CD4-positive, alpha-beta memory T cell (primary cell): ENCODE measurements at regions not wholly inside any gene's neighbourhood (a gene's known extent, or its start where the extent isn't known, plus 50 kb on each side); places are given as distances from the start of the nearest gene placed in this dataset.

Experiments used
- CTCF ChIA-PET: fragments of 350-600 bp; sonication (Branson Sonifier 250); formaldehyde crosslinking; loops from one replicate; lab custom pipeline; 2021; ENCODE audit warnings: inconsistent platforms; ENCODE audit not compliant: partially characterized antibody; lab: Charles Lee
- POLR2A ChIA-PET: fragments of 350-600 bp; sonication (Branson Sonifier 250); formaldehyde crosslinking; loops from one replicate; lab custom pipeline; 2021; ENCODE audit not compliant: partially characterized antibody; lab: Charles Lee
- DNase-seq, 5 donors: peaks; one replicate each; pipeline versions ENCODE4 v3.0.0 to v3.0.0-alpha.2; 2020 to 2022; ENCODE audit warnings: mixed read lengths in 1 of 5
- H3K27ac ChIP-seq: one replicate; pipeline ENCODE4 v1.7.0; 2013; ENCODE audit warnings: low read depth, low read length
- H3K27me3 ChIP-seq: 2 replicates; pipeline ENCODE4 v1.7.0; 2013; ENCODE audit warnings: mild to moderate bottlenecking, low read length, moderate library complexity; ENCODE audit not compliant: insufficient read depth
- H3K36me3 ChIP-seq: 2 replicates; pipeline ENCODE4 v1.7.0; 2013; ENCODE audit warnings: mild to moderate bottlenecking, low read length, moderate library complexity; ENCODE audit not compliant: insufficient read depth
- H3K4me1 ChIP-seq: 2 replicates; pipeline ENCODE4 v1.7.0; 2013; ENCODE audit warnings: mild to moderate bottlenecking, low read length, moderate library complexity; ENCODE audit not compliant: insufficient read depth
- H3K4me3 ChIP-seq, 2 donors: one replicate each; pipeline ENCODE4 v1.7.0; 2013; ENCODE audit warnings: low read length in 2 of 2, mild to moderate bottlenecking in 1 of 2
- H3K9me3 ChIP-seq, 2 donors: one replicate each; pipeline ENCODE4 v1.7.0; 2013; ENCODE audit warnings: low read length in 2 of 2, control low read depth in 1 of 2; ENCODE audit not compliant: control insufficient read depth in 1 of 2
- H3K27ac Mint-ChIP-seq, 7 donors: one replicate each; pipeline ENCODE4 v1.8.0; 2020 to 2021; ENCODE audit warnings: mixed read lengths in 7 of 7, mild to moderate bottlenecking in 6 of 7, inconsistent platforms in 3 of 7, moderate library complexity in 3 of 7
- H3K27me3 Mint-ChIP-seq, 2 donors: one replicate each; pipeline ENCODE4 v1.8.0; 2020 to 2021; ENCODE audit warnings: mixed read lengths in 2 of 2
- H3K36me3 Mint-ChIP-seq, 2 donors: one replicate each; pipeline ENCODE4 v1.8.0; 2020 to 2021; ENCODE audit warnings: mixed read lengths in 2 of 2, inconsistent platforms in 1 of 2, mild to moderate bottlenecking in 1 of 2
- H3K4me1 Mint-ChIP-seq, 4 donors: one replicate each; pipeline ENCODE4 v1.8.0; 2020 to 2021; ENCODE audit warnings: mixed read lengths in 4 of 4, mild to moderate bottlenecking in 1 of 4
- H3K4me3 Mint-ChIP-seq, 8 donors: one replicate each; pipeline ENCODE4 v1.8.0; 2020 to 2021; ENCODE audit warnings: mixed read lengths in 8 of 8, mild to moderate bottlenecking in 7 of 8, moderate library complexity in 6 of 8, inconsistent platforms in 3 of 8
- H3K9me3 Mint-ChIP-seq, 8 donors: one replicate each; pipeline ENCODE4 v1.8.0; 2020 to 2021; ENCODE audit warnings: mixed read lengths in 8 of 8, mild to moderate bottlenecking in 5 of 8, inconsistent platforms in 3 of 8, moderate library complexity in 1 of 8
- intact Hi-C: fragments of 100-400 bp; cut with micrococcal nuclease; formaldehyde crosslinking; loops from one replicate; pipeline ENCODE4 v1.15.1; 2023

DNA sequence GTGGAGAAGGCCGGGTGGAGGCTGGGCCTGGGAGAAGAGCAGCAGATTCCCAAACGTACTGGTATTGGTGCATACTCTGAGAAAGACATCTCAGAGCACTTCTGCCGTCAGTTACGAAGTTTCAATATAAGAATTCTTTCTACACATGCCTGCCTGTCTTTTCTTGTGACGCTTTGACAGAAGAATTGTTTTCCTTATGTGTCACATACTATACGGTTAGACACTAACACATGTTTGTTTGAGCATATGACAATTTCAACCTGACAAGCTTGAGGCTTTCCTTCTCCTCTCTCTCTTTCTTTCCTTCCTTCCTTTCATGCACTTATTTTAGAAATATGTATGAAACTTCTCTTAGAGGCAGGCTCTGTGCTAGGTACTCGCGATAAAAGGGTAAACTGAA is 360.0 kb downstream of the QKI start:
- H3K27ac Mint-ChIP-seq = no peak overlapping the region
- intact Hi-C loops = no loop called here
- H3K4me1 ChIP-seq = no peaks in the 10 kb centered on the region
- no peaks in the 10 kb centered on the region for H3K36me3 ChIP-seq
- no peaks in the 10 kb centered on the region for H3K9me3 ChIP-seq
- no peak overlapping the region for H3K4me3 Mint-ChIP-seq
- H3K27ac ChIP-seq = no peak overlapping the region
- DNase-seq = no peak
- no peaks in the 10 kb centered on the region for H3K36me3 Mint-ChIP-seq
- ChIA-PET POLR2A (no interaction called here), CTCF (no interaction called here)
- no peak overlapping the region for H3K4me3 ChIP-seq
- no peaks in the 10 kb centered on the region for H3K27me3 ChIP-seq
- H3K4me1 Mint-ChIP-seq = peaks cover 0 to 1% (median 0%) of the 10 kb centered on the region in 4 donors
- peaks cover 2 to 7% of the 10 kb centered on the region in 2 donors for H3K27me3 Mint-ChIP-seq
- no peaks in the 10 kb centered on the region for H3K9me3 Mint-ChIP-seq

DNA sequence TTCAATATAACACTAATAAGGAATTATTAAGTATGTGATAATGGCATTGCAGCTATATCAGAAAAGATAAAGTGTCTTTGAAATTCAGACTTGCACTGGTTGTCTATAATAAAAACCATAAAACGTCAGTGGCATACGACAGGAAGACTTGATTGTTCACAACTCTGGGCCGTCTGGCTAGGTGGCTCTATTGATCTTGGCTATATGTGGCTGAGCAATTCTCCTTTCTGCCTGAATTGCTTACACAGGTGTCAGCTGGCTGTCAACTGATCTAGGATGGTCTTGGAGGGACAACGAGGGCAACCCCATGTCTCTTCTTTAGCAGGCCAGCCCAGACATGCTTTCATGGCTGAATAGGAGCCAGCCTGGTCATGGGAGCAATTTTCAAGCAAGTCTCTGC is 359.1 kb downstream of the QKI start:
- Histone ChIP-seq H3K9me3 (no peaks in the 10 kb centered on the region), H3K27ac (no peak overlapping the region), H3K27me3 (no peaks in the 10 kb centered on the region), H3K4me1 (no peaks in the 10 kb centered on the region), H3K36me3 (no peaks in the 10 kb centered on the region), H3K4me3 (no peak overlapping the region)
- Mint-ChIP-seq H3K4me1 (peaks cover 0 to 1% (median 0%) of the 10 kb centered on the region in 4 donors), H3K27ac (no peak overlapping the region), H3K27me3 (peaks cover 2 to 6% of the 10 kb centered on the region in 2 donors), H3K4me3 (no peak overlapping the region), H3K9me3 (no peaks in the 10 kb centered on the region), H3K36me3 (no peaks in the 10 kb centered on the region)
- POLR2A ChIA-PET = no interaction called here
- DNase-seq = no peak
- CTCF ChIA-PET = no interaction called here
- intact Hi-C loops = no loop called here

- no peaks in the 10 kb centered on the region for H3K27me3 ChIP-seq
- H3K27ac ChIP-seq = no peak overlapping the region
- no peaks in the 10 kb centered on the region for H3K9me3 Mint-ChIP-seq
- peaks cover 1 to 4% of the 10 kb centered on the region in 2 donors for H3K27me3 Mint-ChIP-seq
- intact Hi-C loops = no loop called here
- no peaks in the 10 kb centered on the region for H3K4me1 ChIP-seq
- H3K4me3 ChIP-seq = no peak overlapping the region
- no peaks in the 10 kb centered on the region for H3K9me3 ChIP-seq
- DNase-seq = no peak
- H3K4me3 Mint-ChIP-seq = no peak overlapping the region
- no peaks in the 10 kb centered on the region for H3K36me3 Mint-ChIP-seq
- peaks cover 0 to 1% (median 0%) of the 10 kb centered on the region in 4 donors for H3K4me1 Mint-ChIP-seq
- ChIA-PET CTCF (no interaction called here), POLR2A (no interaction called here)
- no peaks in the 10 kb centered on the region for H3K36me3 ChIP-seq
- no peak overlapping the region for H3K27ac Mint-ChIP-seq
These were observed 358.2 kb downstream of the QKI start for GRCh38 chr6:163772701-163773100.

GRCh38 chr6:163771180-163771579 is 356.7 kb downstream of the QKI start:
- H3K36me3 Mint-ChIP-seq = no peaks in the 10 kb centered on the region
- peaks cover 0 to 1% (median 0%) of the 10 kb centered on the region in 4 donors for H3K4me1 Mint-ChIP-seq
- peaks cover 1 to 9% of the 10 kb centered on the region in 2 donors for H3K27me3 Mint-ChIP-seq
- no peak overlapping the region for H3K4me3 Mint-ChIP-seq
- Histone ChIP-seq H3K4me1 (no peaks in the 10 kb centered on the region), H3K9me3 (no peaks in the 10 kb centered on the region), H3K36me3 (no peaks in the 10 kb centered on the region), H3K27me3 (no peaks in the 10 kb centered on the region), H3K4me3 (no peak overlapping the region), H3K27ac (no peak overlapping the region)
- H3K27ac Mint-ChIP-seq = no peak overlapping the region
- no peaks in the 10 kb centered on the region for H3K9me3 Mint-ChIP-seq
- POLR2A ChIA-PET = no interaction called here
- DNase-seq = no peak
- CTCF ChIA-PET = no interaction called here
- intact Hi-C loops = no loop called here

DNA sequence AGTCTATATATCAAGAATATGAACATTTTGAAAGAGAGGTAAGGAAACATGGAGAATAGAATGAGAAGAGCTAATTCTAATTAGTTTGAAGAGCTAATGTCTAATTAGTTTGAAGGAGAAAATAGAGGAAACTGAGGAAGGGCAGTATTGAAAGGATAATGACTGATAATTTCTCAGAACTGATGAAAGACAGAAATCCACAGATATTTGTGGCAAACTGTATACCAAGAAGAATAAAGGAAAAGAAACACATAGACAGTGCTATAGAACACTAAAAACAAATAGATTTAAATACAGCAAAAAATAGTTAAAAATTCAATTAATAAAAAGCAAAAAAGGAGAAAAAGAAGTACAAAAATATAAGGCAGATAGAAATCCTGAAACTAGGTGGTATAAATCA is 354.4 kb downstream of the QKI start:
- Histone ChIP-seq H3K9me3 (no peaks in the 10 kb centered on the region), H3K36me3 (no peaks in the 10 kb centered on the region), H3K27me3 (no peaks in the 10 kb centered on the region), H3K4me3 (no peak overlapping the region), H3K27ac (no peak overlapping the region), H3K4me1 (no peaks in the 10 kb centered on the region)
- intact Hi-C loops = no loop called here
- Mint-ChIP-seq H3K27ac (no peak overlapping the region), H3K27me3 (peaks cover 3 to 21% of the 10 kb centered on the region in 2 donors), H3K4me3 (no peak overlapping the region), H3K36me3 (no peaks in the 10 kb centered on the region), H3K9me3 (peaks cover 0 to under 1% (median 0%) of the 10 kb centered on the region in 8 donors), H3K4me1 (peaks cover 0 to 1% (median 0%) of the 10 kb centered on the region in 4 donors)
- POLR2A ChIA-PET = no interaction called here
- no peak for DNase-seq
- CTCF ChIA-PET = no interaction called here

- Mint-ChIP-seq H3K27ac (no peak overlapping the region), H3K27me3 (peaks cover 4 to 24% of the 10 kb centered on the region in 2 donors), H3K9me3 (peaks cover 0 to 2% (median 0%) of the 10 kb centered on the region in 8 donors), H3K4me1 (peaks cover 0 to 1% (median 0%) of the 10 kb centered on the region in 4 donors), H3K36me3 (no peaks in the 10 kb centered on the region), H3K4me3 (no peak overlapping the region)
- ChIA-PET POLR2A (no interaction called here), CTCF (no interaction called here)
- H3K4me3 ChIP-seq = no peak overlapping the region
- H3K27me3 ChIP-seq = no peaks in the 10 kb centered on the region
- H3K9me3 ChIP-seq = no peaks in the 10 kb centered on the region
- intact Hi-C loops = no loop called here
- H3K4me1 ChIP-seq = no peaks in the 10 kb centered on the region
- no peak for DNase-seq
- no peak overlapping the region for H3K27ac ChIP-seq
- H3K36me3 ChIP-seq = no peaks in the 10 kb centered on the region
These were observed 352.4 kb downstream of the QKI start for GRCh38 chr6:163766936-163767335.

GRCh38 chr6:163765335-163765734 is 350.8 kb downstream of the QKI start:
- no peaks in the 10 kb centered on the region for H3K4me1 Mint-ChIP-seq
- peaks cover 6 to 25% of the 10 kb centered on the region in 2 donors for H3K27me3 Mint-ChIP-seq
- Histone ChIP-seq H3K27me3 (no peaks in the 10 kb centered on the region), H3K27ac (no peak overlapping the region), H3K36me3 (no peaks in the 10 kb centered on the region), H3K9me3 (no peaks in the 10 kb centered on the region), H3K4me3 (no peak overlapping the region), H3K4me1 (no peaks in the 10 kb centered on the region)
- ChIA-PET POLR2A (no interaction called here), CTCF (no interaction called here)
- H3K36me3 Mint-ChIP-seq = no peaks in the 10 kb centered on the region
- H3K27ac Mint-ChIP-seq = no peak overlapping the region
- peaks cover 0 to 2% (median 0%) of the 10 kb centered on the region in 8 donors for H3K9me3 Mint-ChIP-seq
- no peak for DNase-seq
- H3K4me3 Mint-ChIP-seq = no peak overlapping the region
- intact Hi-C loops = no loop called here

DNA sequence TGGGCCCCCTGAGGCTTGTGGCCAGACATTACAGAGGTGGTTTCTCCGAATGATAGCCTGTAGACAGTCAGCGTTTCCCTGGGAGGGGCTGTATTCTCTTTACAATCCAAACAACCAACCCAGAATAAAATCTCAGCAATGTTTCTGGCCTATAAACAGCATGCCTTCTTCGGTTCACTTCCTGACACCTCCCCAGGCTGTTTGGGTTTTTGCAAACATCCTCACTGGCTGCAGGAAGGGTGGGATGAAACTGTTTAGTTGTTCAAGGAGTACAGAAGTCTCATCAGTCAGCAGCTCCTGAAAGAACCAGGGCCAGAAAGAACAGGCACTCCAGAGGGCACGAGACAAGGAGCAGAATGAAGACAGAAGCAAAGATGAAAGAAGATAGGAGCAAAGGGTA is 350.0 kb downstream of the QKI start:
- no peak for DNase-seq
- POLR2A ChIA-PET = no interaction called here
- intact Hi-C loops = no loop called here
- Histone ChIP-seq H3K9me3 (no peaks in the 10 kb centered on the region), H3K36me3 (no peaks in the 10 kb centered on the region), H3K27me3 (no peaks in the 10 kb centered on the region), H3K4me3 (no peak overlapping the region), H3K27ac (no peak overlapping the region), H3K4me1 (no peaks in the 10 kb centered on the region)
- Mint-ChIP-seq H3K4me1 (no peaks in the 10 kb centered on the region), H3K4me3 (no peak overlapping the region), H3K27me3 (peaks cover 7 to 25% of the 10 kb centered on the region in 2 donors), H3K9me3 (peaks cover 0 to 2% (median 0%) of the 10 kb centered on the region in 8 donors), H3K27ac (peak overlapping the region in 1 of 7 donors; percentile 26), H3K36me3 (no peaks in the 10 kb centered on the region)
- CTCF ChIA-PET = no interaction called here
